A204.1 (cell line): ENCODE measurements at regions not wholly inside any gene's neighbourhood (a gene's known extent, or its start where the extent isn't known, plus 50 kb on each side); places are given as distances from the start of the nearest gene placed in this dataset.
A peak's percentile ranks its signal among the peaks of the same experiment; 100 is the strongest.

Source experiments
- FAIRE-seq: peaks from 2 replicates; lab custom pipeline; 2012; peaks lifted over from hg19 to GRCh38; lab: Jason Lieb, UNC

DNA sequence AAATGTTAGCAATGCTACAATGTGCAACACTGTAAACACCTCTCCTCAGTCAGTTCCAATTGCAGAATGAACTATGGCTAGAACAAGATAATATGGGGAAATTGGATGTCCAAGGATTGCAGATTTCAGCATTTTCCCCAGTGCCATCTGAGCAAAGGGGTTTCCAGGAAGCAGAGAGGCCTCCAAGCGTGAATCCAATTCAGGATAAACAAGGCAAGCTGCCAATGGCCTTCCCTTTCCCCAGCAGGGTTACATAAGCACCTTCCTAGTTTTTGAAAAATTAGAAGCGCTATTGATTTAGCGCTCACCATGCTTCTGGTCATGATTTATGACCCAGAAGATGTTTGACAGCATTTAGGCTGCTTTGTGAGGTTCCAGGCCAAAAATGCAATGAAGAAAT lies 223.0 kb upstream of the GATB start:
- FAIRE-seq = no peak

DNA sequence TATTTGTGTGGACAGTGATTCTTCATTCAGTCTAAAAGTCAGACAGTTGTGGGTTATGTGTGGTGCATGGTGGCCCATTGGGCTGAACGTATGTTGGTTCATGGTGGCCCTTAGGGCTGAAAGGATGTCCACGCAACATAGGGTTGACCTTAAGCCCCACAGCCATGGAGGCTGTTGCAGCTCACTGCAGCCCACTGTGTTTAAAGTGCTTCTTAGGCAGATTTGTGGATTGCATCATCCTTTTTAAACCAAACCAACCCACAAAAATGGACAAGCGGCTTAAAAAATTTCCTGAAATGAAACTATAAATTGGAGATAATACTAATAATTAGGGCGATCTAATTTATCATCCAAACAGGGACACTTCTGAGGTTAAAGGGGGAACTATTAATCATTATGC lies 219.0 kb upstream of the GATB start:
- no peak for FAIRE-seq

GRCh38 chr4:151968643-151969042 lies 207.8 kb upstream of the GATB start:
- no peak for FAIRE-seq

- no peak for FAIRE-seq
These were observed 206.3 kb upstream of the GATB start for GRCh38 chr4:151967074-151967473.

GRCh38 chr4:151962138-151962823 lies 201.5 kb upstream of the GATB start:
- no peak for FAIRE-seq

- no peak for FAIRE-seq
These were observed 200.6 kb upstream of the GATB start for GRCh38 chr4:151961456-151961855.

DNA sequence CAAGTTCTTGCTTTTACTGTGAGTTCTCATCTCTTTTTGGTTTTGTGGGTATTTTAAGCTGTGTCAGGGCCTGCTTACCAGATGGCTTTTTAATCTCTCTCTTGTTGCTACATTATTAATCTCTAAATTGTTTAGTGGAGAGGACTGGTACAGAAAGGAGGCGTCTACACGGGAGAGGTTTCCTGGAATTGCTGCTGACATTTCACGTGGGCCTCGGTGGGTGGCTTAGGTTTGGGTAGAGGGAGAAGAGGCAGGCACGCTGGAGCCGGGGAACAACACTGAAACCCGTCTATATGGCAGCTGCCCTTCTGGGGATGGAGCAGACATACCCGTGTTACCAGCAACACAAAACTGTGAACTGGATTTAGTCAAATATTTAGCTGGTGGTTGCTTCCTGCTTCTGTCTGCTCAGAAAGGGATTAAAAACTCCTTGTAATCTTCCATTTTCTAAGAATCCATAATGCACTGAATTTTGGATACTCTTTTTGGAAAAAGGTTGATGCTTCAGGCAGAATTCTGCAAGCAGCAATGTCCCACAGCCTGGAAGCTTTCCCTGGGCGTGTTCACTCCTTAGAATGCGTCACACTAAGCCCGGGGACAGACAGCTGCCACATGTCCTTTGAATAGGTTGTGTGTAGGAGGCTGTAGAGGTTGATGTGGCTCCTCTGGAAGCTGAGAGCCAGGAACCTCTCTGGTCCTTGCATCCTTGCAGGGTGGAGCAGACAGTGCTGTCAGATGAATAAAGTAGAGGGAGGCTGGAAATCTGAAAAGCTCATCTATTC lies 199.8 kb upstream of the GATB start:
- no peak for FAIRE-seq

GRCh38 chr4:151957153-151957552 lies 196.3 kb upstream of the GATB start:
- no peak for FAIRE-seq

GRCh38 chr4:151955721-151956380 lies 195.0 kb upstream of the GATB start:
- no peak for FAIRE-seq

- FAIRE-seq = no peak
These were observed 193.1 kb upstream of the GATB start for GRCh38 chr4:151953795-151954372.

DNA sequence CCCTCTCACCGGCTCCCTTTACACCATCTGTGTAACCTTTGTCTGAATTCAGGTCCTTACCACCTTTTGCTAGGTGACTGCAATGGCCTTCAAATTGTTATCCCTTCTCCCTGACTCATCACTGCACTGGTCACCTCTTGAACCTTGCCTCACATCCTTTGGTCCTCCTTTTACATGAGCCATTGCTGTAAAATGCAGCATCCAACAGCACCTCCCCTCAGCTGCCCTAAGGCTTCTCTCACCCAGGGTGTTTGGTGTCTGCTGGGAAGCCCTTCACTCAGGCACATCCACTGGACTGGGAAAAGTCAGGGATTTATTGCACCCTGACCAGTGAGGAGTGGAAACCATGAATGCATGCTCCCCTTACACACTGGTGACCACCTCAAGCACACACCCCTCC lies 192.5 kb upstream of the GATB start:
- no peak for FAIRE-seq

DNA sequence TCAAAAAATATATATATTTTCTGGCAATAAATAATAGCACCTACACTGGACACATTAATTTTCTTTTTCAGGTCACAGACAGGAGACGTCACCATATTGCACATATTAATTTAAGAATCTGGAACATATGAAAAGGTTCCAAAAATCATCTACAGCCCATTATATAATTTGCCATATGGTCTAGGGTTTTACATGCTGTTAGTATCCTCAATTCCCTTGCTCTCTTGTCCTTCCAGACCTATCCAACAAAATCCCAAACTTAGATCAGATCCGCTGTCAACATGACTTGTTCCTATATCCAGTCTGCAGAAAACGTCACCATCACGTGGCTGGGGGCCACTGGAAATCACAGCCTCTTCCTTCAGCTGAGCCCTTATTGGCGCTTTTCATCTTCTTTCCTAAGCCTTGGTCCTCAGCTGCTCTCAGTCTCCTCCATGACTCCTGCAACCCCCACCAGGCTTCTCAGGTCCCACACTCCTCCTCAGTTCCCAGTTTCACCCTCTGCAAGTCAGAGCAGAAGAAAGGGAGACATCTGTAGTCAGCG lies 192.0 kb upstream of the GATB start:
- no peak for FAIRE-seq

- no peak for FAIRE-seq
These were observed 191.3 kb upstream of the GATB start for GRCh38 chr4:151952137-151952536.

DNA sequence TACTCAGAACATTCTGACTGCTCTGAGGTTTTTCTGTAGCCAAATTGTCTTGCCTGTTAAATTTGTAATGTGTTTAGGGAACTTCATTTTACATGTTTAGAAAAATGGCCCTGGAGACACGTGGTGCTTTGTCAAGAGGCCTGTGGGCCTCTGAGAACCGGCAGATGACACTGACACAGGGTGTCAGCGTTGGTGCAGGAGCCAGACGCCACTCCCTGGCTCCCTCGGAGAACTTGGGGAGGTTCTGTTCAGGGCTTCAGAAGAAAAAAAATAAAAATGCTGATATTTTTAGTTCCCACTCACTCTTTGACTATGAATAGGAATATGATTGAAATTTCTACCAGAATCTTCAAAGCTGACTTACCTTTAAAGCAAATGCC lies 190.9 kb upstream of the GATB start:
- no peak for FAIRE-seq

DNA sequence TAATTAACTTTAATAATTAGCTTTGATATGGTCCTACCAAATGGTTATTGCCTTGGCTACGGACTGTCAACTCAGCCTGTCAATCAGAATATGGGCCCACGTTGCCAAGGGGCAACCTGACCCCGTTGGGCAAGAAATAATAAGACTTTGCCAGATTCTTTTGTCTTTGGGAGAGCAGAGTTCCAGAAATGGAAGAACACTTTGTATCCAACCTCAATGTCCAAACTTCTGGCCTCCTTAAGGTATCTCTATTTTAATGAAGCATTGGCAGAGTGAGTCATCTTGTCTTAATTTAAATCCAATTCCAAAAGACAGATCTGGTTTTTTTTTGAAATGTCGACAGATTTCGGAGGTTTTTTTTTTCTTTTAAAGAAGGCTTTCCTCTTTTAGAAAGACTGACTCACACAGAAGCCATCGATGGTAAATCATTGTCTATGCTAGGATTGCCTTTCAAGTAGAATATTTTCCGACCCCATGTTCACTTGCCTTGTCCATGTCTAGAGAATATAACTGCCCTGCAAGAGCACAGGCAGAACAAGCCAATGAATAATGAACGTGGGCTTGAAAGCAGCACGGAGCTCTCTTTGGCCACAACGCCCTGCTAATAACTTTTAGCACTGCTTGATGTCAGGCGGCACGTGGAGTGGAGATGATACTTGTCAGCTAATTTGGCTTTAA lies 190.3 kb upstream of the GATB start:
- no peak for FAIRE-seq

DNA sequence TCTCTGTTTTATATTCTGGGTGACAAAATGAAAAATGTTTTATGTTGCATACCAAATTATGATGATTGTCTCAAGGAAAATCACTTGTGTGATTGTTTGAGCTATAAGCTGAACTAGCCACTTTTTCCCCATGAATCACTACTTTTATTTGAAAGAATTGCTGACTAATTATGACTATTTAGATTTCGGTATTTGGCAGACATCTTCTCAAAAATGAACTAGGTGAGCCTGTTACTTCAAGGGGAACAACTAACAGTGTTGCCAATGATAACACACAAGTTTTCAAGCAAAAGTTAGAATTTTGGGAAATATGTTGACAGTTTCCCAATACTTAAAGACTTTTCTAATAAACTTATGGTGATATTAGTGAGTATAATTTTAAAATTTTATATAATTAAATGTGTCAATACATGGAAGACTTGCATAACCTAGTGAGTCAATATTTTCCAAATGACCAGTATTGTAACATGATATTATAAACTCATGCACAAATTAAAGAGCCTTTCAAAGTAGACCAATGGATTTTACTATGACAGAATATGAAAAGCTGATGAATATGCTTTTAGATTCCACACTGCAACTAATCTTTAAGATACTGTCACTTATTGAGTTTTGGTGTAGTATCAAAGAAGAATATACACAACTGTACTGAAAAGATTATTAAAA lies 187.7 kb upstream of the GATB start:
- peak; percentile 9 for FAIRE-seq

GRCh38 chr4:151946718-151947117 lies 185.9 kb upstream of the GATB start:
- FAIRE-seq = no peak

DNA sequence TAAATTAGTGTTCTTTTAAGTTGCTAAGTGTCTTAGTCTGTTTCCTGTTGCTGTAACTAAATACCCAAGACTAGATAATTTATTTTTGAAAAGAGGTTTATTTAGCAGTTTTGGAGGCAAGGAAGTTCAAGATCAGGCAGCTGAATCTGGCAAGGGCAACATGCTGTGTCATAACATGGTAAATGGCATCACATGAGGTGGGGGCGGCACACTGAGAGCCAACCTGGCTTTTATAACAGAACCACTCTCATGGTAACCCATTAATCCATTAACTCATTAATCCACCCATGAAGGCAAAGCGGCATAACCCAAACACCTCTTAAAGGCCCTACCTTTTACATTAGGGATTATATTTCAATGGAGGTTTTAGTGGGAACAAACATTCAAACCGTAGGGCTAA lies 182.2 kb upstream of the GATB start:
- FAIRE-seq = no peak

- FAIRE-seq = no peak
These were observed 180.3 kb upstream of the GATB start for GRCh38 chr4:151940926-151941617.

DNA sequence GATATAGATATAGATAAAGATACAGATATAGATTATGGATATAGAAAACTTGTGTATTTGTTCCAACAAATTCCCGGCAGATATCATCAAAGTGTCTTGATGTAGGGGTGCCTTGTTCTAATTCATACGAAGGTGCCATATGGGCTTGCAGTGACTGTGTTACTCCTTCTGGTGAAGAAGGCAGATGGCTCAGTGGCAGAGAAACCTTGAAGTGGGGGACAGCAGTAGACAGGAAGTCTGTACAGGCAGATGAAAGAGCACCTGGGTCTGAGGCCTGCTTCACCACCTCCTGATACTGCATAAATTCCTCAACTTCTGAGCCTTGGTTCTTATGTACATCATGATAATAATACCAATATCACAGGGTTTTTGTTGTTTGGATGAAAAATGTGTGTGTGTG lies 179.5 kb upstream of the GATB start:
- FAIRE-seq = no peak

DNA sequence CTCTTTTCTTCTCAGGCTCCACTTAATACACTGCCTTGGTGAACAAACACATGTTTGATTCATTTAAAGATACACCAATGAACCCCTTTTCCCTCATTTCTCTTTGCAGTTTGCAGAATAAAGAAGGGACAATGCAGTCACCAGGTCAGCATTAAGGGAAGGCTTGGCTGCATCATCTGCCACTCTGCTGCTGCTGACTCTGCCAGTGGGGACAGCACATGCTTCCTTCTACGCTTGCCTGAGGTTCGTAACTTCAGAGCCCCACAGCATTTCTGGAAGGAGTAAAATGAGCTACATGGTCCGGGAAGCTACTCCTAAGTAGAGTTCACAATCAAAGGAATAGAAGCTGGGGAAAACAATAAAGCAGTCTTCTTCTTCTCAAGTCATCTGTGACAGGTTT lies 178.9 kb upstream of the GATB start:
- no peak for FAIRE-seq
